Mesothelial cell of epicardium (in vitro differentiated cells): ENCODE measurements at regions not wholly inside any gene's neighbourhood (a gene's known extent, or its start where the extent isn't known, plus 50 kb on each side); places are given as distances from the start of the nearest gene placed in this dataset.
"Not testable (repeated sequence)": the region's sequence is repeated elsewhere in the genome, so short reads cannot be mapped to it uniquely, and the experiment has no call there.

Experiments used
- DNase-seq, 2 experiments: peaks; one replicate each; pipeline ENCODE4 v3.0.0; 2021; ENCODE audit warnings: low spot score in 2 of 2; ENCODE audit not compliant: unreplicated experiment in 2 of 2
- H3K27ac Mint-ChIP-seq: 2 replicates; pipeline ENCODE4 v1.8.0; 2021; ENCODE audit warnings: mixed read lengths
- H3K27me3 Mint-ChIP-seq: 2 replicates; pipeline ENCODE4 v1.8.0; 2021; ENCODE audit warnings: low read depth, mixed read lengths
- H3K36me3 Mint-ChIP-seq: 2 replicates; pipeline ENCODE4 v1.8.0; 2021; ENCODE audit warnings: mixed read lengths
- H3K4me1 Mint-ChIP-seq: 2 replicates; pipeline ENCODE4 v1.8.0; 2021; ENCODE audit warnings: mixed read lengths
- H3K4me3 Mint-ChIP-seq: 2 replicates; pipeline ENCODE4 v1.8.0; 2021; ENCODE audit warnings: mild to moderate bottlenecking, moderate library complexity, mixed read lengths
- H3K9me3 Mint-ChIP-seq: 2 replicates; pipeline ENCODE4 v1.8.0; 2021; ENCODE audit warnings: mixed read lengths
- CTCF ChIP-seq: fragments of 200-600 bp; sonication (generic); IDR thresholded peaks from one replicate; pipeline ENCODE4 v1.5.0; 2021; ENCODE audit warnings: antibody characterized with exemption; ENCODE audit not compliant: unreplicated experiment

DNA sequence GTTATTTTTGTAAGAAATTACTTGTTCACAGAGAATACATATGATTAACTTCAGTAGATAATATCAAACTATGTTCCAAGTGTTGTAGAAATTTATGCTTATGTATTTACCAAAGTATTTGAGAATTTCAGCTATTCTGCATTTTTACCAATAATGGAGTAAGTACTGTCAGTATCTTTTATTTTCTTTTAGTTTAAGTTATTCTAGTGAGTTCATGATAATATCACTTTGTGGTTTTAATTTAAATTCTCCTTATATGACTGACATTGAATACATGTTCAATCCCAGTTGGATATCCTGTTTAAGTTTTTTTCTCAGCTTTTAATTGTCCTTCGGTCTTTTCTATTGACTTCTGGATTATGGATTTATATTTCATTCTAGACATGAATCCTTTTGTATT is 1024.6 kb downstream of the EFNA5 start:
- Mint-ChIP-seq H3K4me3 (no peak overlapping the region), H3K9me3 (no peaks in the 10 kb centered on the region)

DNA sequence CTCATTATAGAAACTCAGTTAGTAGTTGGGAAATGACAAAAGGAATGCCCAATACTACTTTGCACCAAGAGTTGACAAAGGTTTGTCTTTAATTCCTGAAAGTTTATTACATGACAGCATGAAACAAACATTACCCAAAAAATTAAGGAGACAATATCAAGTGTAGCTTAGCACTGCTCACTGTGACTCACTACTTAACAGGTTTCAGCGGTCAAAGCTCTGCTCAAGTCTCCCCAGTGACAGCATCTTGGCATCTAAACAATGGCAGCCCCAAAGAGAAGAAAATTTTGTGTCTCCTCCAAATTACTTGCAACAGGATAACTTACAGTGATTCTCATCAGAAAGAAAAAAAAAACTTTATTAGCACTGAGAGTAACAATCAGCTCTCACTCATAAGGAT is 1030.2 kb downstream of the EFNA5 start:
- Mint-ChIP-seq H3K4me3 (no peak overlapping the region), H3K27ac (no peak overlapping the region), H3K27me3 (no peaks in the 10 kb centered on the region), H3K36me3 (no peaks in the 10 kb centered on the region), H3K9me3 (peaks cover 8% of the 10 kb centered on the region), H3K4me1 (no peaks in the 10 kb centered on the region)
- no peak for DNase-seq
- no peak for TF ChIP-seq CTCF

More for the DNA sequence above, 1024.6 kb downstream of the EFNA5 start:
- no peak for TF ChIP-seq CTCF
- Mint-ChIP-seq H3K4me1 (peaks cover 5% of the 10 kb centered on the region), H3K36me3 (no peaks in the 10 kb centered on the region), H3K27me3 (no peaks in the 10 kb centered on the region), H3K27ac (no peak overlapping the region)
- no peak for DNase-seq

DNA sequence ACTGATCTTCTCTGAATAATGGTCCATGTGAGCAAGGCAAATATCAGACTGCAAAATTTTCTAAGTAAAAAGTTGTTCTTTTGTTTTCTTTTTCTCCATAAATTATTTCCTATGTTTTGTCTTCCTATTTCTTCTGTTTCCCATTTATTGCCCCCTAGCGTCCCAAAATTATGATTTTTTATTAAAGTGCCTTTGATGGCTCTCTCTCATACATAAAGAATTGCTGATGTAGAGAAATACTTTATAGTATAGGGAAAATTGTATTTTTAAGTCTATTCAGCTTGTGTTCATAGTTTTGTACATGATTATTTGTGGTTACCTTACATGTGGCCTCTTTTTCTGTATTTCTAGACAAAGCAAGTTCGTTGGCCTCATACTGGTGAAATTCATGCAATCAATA is 1031.2 kb downstream of the EFNA5 start:
- Mint-ChIP-seq H3K27me3 (no peaks in the 10 kb centered on the region), H3K9me3 (peaks cover 8% of the 10 kb centered on the region), H3K36me3 (no peaks in the 10 kb centered on the region), H3K4me1 (peaks cover 1% of the 10 kb centered on the region), H3K27ac (no peak overlapping the region), H3K4me3 (no peak overlapping the region)
- no peak for DNase-seq
- no peak for TF ChIP-seq CTCF

DNA sequence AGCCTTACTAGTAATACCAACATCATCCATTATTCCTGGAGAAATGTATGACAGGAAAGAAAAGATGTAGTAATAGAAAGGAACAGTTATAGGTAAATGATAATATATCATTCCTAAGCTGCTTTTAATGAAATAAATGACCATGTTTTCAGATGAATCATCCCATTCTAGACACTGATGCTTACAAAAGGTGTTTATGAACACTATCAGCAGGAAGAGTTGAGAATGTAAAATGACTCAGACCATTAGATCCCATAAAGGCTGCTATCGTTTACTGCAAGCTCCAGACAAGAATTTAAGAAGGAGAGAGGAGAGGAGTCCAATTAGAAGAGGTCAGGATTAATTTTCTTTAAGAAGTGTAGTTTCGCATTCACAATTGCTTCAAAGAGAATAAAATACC is 1033.5 kb downstream of the EFNA5 start:
- peaks cover 8% of the 10 kb centered on the region for H3K4me1 Mint-ChIP-seq
- no peak overlapping the region for H3K27ac Mint-ChIP-seq
- no peaks in the 10 kb centered on the region for H3K36me3 Mint-ChIP-seq
- H3K4me3 Mint-ChIP-seq: no peak overlapping the region
- H3K27me3 Mint-ChIP-seq: no peaks in the 10 kb centered on the region
- peaks cover 8% of the 10 kb centered on the region for H3K9me3 Mint-ChIP-seq
- no peak for DNase-seq
- TF ChIP-seq CTCF: no peak

DNA sequence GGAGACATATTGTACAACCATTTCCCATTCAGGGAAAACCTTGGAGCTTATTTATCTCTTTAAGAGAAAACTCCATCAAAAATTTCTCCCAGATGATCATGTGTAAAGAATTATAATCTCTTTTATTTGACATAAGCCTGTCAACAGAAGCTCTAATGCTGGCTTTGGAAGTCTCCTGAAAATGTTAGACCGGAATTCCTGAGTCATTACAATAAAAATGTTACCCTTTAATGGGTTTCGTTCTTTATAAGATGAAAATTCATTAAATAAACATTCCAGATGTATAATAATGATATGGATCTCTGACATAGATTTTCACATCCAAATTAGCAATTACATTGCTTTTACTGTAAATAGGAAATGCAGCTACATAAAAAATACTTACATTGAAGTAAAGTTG is 1036.4 kb downstream of the EFNA5 start:
- H3K4me3 Mint-ChIP-seq: no peak overlapping the region
- H3K4me1 Mint-ChIP-seq: peaks cover 8% of the 10 kb centered on the region
- no peak for DNase-seq
- H3K36me3 Mint-ChIP-seq: no peaks in the 10 kb centered on the region
- H3K27me3 Mint-ChIP-seq: no peaks in the 10 kb centered on the region
- no peak overlapping the region for H3K27ac Mint-ChIP-seq
- peaks cover 5% of the 10 kb centered on the region for H3K9me3 Mint-ChIP-seq
- no peak for TF ChIP-seq CTCF

GRCh38 chr5:106633825-106634224 is 1036.9 kb downstream of the EFNA5 start:
- DNase-seq: no peak
- Mint-ChIP-seq H3K9me3 (peaks cover 6% of the 10 kb centered on the region), H3K27ac (no peak overlapping the region), H3K27me3 (no peaks in the 10 kb centered on the region), H3K36me3 (peaks cover 1% of the 10 kb centered on the region), H3K4me3 (no peak overlapping the region), H3K4me1 (peaks cover 8% of the 10 kb centered on the region)
- TF ChIP-seq CTCF: no peak

DNA sequence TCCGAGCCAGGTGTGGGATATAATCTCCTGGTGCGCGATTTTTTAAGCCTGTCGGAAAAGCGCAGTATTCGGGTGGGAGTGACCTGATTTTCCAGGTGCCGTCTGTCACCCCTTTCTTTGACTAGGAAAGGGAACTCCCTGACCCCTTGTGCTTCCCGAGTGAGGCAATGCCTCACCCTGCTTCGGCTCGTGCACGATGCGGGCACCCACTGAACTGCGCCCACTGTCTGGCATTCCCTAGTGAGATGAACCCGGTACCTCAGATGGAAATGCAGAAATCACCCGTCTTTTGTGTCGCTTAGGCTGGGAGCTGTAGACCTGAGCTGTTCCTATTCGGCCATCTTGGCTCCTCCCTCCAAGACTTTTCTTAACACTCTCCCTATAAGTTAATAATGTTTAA is 1042.3 kb downstream of the EFNA5 start:
- H3K27me3 Mint-ChIP-seq, H3K4me3 Mint-ChIP-seq, H3K36me3 Mint-ChIP-seq, H3K4me1 Mint-ChIP-seq, H3K27ac Mint-ChIP-seq, DNase-seq: not testable (repeated sequence)
- peaks cover 14% of the 10 kb centered on the region for H3K9me3 Mint-ChIP-seq
